GM19397 (cell line): ENCODE measurements at regions not wholly inside any gene's neighbourhood (a gene's known extent, or its start where the extent isn't known, plus 50 kb on each side); places are given as distances from the start of the nearest gene placed in this dataset.
"Not testable (repeated sequence)": the region's sequence is repeated elsewhere in the genome, so short reads cannot be mapped to it uniquely, and the experiment has no call there.

Experiments
- ATAC-seq: cut with Tn5 transposase; IDR thresholded peaks from one replicate; pipeline ENCODE4 v1.9.1; 2021; ENCODE audit warnings: mild to moderate bottlenecking, moderate library complexity; ENCODE audit not compliant: unreplicated experiment

- no peak for ATAC-seq
Measured at GRCh38 chr6:115573861-115574260, 486.8 kb downstream of the FRK start.

GRCh38 chr6:115570331-115570730 lies 490.4 kb downstream of the FRK start:
- ATAC-seq = no peak

- ATAC-seq = no peak
Measured at GRCh38 chr6:115554060-115554459, 506.6 kb downstream of the FRK start.

- ATAC-seq = no peak
Measured at GRCh38 chr6:115551527-115551926, 509.2 kb downstream of the FRK start.

GRCh38 chr6:115545672-115545986 lies 515.1 kb downstream of the FRK start:
- no peak for ATAC-seq

- ATAC-seq = no peak
Measured at GRCh38 chr6:115544765-115545671, 515.7 kb downstream of the FRK start.

GRCh38 chr6:115540077-115540869 lies 520.4 kb downstream of the FRK start:
- no peak for ATAC-seq

- no peak for ATAC-seq
Measured at GRCh38 chr6:115539531-115539930, 521.2 kb downstream of the FRK start.

- ATAC-seq = no peak
Measured at GRCh38 chr6:115524821-115525220, 535.9 kb downstream of the FRK start.

- ATAC-seq = not testable (repeated sequence)
Measured at GRCh38 chr6:115521747-115522146, 538.9 kb downstream of the FRK start.

GRCh38 chr6:115514656-115515055 lies 546.0 kb downstream of the FRK start:
- no peak for ATAC-seq

- ATAC-seq = no peak
Measured at GRCh38 chr6:115512923-115513322, 547.8 kb downstream of the FRK start.

GRCh38 chr6:115511771-115512170 lies 548.9 kb downstream of the FRK start:
- no peak for ATAC-seq

- not testable (repeated sequence) for ATAC-seq
Measured at GRCh38 chr6:115502432-115502831, 558.3 kb downstream of the FRK start.

GRCh38 chr6:115495184-115495583 lies 565.5 kb downstream of the FRK start:
- ATAC-seq = no peak

- no peak for ATAC-seq
Measured at GRCh38 chr6:115487331-115487730, 573.4 kb downstream of the FRK start.

GRCh38 chr6:115485400-115485799 lies 575.3 kb downstream of the FRK start:
- no peak for ATAC-seq

- not testable (repeated sequence) for ATAC-seq
Measured at GRCh38 chr6:115480543-115480942, 580.1 kb downstream of the FRK start.

- no peak for ATAC-seq
Measured at GRCh38 chr6:115474443-115475041, 586.1 kb downstream of the FRK start.

- ATAC-seq = no peak
Measured at GRCh38 chr6:115468272-115469005, 592.3 kb downstream of the FRK start.

GRCh38 chr6:115467726-115468125 lies 593.0 kb downstream of the FRK start:
- ATAC-seq = no peak
